NCI-H1694 (cell line): ENCODE measurements at regions not wholly inside any gene's neighbourhood (a gene's known extent, or its start where the extent isn't known, plus 50 kb on each side); places are given as distances from the start of the nearest gene placed in this dataset.

Experiments used
- DNase-seq: peaks from one replicate; lab custom pipeline; 2025; lab: John Stamatoyannopoulos, UW

DNA sequence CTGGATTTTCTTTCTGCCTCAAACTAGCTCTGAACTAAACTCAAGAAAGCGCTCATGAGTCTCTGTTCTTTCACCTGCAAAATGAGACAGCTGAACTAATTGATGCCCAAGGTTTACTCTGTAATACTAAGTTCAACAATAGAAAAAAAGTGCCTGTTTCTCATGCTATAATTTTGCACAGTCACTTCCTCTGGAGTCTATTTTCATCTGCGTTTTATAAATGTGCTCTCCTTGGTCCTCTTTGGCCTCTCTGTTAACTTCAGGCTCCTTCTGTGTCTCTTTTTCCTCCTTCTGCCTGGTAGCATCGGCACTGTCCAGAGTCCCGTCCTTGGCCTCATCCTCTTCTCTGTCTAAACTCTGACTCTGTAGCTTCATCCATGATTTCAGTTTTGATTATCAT, 311.9 kb upstream of the TLE4 start:
- DNase-seq, result no peak

DNA sequence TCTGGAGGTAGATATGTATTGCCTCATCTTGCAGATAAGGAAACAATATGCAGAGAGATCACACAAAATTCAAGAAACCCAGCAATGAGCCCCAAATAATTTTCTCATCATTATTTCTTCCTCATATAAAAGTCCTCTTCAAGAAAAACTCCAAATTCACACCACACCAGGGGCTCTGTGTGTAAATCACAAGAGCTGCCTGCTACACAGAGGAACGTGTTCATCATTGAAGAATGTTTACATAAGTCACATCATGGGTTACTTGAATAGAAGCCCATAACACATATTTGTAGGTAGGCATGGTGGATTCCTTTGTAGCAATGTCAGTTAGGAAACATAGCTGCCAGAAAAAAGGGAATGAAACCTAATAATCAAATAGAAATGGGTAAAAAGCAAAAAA, 308.1 kb upstream of the TLE4 start:
- DNase-seq, result no peak

DNA sequence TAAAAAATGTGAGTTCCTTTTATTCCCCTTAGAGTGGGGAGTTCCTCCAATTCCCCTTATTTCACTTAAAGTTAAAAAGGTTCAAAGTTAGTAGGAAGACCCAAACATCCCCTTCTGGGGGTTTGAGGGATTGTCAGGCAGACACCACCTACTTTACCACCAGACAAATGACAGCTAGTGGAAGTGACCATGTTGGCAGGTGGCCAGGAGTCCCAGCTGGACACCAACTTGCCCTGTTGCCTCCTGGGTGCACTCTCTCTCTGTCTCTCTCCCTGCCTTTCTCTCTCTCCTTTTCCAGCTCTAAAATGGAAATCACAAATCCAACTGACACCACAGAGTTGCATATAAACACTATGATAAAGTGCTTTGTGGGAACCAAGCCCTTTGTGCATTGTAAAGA, 307.7 kb upstream of the TLE4 start:
- DNase-seq, result no peak

DNA sequence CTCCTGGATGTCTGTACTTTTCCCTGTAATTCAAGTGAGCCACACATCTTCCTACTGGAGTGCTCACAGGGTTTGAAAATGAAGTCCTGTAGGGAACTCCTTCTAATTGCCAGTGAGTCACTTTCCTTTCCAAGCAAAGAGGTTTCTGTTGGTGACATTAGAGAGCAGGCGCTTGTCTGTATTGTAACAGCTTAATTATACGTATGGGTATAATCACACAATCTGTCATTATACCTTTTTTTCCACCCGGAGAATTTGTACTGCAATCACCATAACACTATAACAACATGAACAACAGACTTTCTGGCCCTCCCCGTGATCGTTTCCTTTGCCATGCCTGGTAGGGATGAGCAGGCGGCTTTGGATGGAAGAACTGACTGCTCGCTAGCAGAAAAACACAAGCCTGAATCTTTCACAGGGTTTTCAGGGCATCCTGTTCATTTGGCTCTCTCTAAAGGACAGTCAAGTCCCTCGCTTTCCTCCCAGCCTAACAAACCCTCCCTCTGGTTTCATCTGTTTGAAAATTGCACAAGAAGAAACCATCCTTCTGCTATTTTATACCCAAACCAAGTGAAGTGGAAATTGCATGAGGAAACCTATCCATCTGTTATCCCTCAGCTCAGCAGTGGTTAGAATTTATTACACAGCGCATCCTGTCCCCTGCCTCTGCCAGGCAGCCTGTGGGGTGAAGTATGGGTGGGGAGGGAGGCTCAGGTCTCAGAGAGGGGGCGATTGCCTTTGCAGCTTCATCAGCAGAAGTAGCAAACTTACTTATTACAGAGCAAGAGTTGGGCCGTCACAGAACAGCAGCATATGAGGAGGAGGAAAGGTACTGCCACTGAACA, 307.0 kb upstream of the TLE4 start:
- peak; percentile 79 for DNase-seq

DNA sequence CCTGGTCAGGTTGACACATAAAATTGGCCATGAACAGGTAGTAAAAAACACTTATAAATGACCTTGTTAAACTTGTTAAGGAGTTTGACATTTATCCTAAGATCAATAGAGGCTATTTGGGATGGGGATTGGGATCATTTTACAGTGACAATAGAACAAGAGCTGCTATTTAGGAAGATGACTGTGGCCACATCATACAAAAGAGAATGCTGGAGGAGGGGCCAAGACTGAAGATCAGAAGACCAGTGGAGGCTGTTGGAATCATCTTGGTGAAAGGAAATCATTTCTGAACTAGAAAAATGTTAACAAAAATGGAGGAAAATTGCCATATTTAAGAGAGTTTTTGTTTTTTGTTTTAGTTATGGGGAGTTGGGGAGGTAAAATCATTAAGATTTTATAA, 304.8 kb upstream of the TLE4 start:
- DNase-seq, result no peak

DNA sequence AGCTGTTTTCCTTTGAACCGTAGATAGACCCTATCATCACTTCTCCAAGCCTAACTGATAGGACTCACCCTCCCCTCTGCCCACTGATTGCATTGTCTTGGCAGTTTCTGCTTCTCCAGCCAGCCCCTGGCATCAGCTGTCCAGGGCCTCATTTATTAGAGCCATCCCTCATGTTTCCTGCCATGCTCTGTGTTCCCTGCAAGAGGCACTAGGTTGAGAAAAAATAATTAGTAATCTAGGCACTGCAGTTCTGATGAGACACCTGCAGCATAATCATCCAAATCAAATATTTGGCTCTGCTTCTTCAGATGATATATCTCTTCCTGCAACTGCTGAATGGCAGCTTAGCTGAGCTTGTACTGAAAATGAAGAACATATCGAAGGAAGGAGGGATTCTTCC, 303.0 kb upstream of the TLE4 start:
- DNase-seq, result no peak

DNA sequence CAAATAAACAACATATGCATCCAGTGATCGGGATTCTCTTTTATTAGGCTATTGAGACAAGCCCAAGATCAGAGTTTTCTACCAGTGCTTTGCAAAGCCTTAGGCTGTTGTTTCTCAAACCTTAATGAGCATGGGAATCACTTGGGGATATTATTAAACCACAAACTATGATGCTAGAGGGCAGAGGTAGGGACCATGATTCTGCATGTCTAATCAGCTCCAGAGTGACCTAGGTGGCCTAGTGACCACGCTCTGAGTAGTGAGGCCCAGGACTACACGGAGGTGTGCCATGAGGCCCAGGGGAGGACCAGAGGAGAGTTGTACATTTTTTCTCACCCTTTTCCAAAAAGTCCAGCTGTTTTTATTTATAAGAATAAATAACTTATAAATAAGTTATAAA, 298.5 kb upstream of the TLE4 start:
- DNase-seq, result no peak

DNA sequence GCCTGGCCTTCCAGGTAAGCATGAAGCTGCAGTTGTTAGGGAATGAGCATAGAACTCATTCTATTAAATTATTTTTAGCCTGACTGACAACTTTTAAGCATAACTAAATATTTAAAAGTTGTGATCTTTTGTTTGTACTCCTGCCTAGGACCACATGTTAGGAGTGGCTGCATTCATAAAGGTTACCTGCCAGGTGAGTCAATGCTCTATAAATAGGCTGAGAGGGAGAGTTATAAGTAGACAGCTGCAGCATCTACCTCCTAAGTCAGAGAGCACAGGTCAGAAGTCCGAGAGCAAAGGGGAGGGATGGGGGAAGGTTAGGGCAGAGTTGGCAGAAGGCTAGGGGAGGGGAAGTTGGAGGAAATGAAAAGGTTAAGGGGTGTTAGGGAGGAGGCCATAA, 292.4 kb upstream of the TLE4 start:
- DNase-seq, result no peak

DNA sequence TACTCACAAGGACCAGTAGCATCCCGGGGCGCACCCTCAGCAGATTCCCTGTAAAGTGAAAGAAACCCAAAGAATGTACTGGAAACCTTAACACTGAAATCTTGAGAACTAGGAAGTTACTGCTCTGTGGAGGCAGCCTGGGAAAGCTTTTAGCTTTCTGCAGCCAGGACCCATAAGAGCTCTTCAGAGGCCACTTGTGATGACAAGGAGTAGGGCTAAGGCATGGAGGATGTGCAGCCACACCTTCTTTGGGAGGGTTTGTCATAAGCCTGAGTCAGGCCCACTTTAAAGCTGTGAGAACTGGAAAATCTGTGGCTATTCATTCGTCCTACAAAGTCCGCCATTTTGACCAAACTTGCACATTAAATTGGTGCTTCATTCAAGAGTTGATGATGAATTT, 291.1 kb upstream of the TLE4 start:
- no peak for DNase-seq

DNA sequence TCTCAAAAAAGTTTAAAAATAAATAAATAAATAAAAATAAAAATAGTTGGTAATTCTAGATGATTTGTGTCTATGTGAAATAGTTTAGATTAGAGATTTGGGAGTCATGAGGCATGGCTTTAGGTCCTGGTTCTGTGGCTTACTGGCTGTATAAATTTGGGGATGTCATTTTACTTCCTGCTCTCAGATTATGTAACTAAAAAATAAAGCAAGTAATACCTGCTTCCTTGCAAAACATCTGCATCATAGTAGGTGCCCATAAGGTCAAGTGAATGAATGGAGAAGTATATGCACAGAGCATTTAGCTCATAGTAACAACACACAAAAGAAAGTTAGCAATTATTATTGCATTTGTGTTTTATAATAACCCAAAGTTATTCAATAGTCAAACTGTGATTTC, 287.7 kb upstream of the TLE4 start:
- no peak for DNase-seq

DNA sequence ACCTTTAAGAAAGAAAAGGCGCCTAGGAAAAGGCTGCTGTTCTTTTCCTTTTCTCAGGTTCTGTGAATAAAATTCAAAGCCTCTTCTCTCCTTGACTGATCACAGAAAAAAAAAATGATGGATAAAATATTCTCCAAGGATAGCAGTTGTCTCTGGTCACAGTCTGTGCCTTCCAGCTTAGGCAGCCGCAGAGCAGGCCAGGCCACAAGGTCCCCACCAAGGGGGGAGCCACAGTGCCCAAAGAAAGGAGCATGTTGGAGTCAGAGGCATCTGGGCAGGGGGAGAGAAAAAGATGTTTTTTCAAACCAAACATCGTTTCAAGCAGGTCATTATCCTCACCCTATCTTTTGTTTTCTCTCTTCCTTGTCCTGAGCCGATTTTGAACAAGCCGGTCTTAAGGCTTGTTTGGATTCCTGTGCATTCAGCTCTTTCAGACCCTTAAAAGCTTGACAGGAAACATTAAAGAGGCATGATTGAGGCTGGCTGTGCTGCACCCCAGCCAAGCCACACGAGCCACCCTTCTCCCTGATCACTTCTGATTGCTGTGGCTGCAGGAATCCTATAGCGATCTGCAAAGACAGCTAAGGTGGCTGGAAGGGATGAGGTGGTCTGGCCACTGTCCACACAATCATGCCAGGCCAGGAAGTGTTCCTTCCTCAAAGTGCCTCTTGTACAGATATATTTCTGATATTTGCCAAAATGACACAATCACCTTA, 284.6 kb upstream of the TLE4 start:
- no peak for DNase-seq

DNA sequence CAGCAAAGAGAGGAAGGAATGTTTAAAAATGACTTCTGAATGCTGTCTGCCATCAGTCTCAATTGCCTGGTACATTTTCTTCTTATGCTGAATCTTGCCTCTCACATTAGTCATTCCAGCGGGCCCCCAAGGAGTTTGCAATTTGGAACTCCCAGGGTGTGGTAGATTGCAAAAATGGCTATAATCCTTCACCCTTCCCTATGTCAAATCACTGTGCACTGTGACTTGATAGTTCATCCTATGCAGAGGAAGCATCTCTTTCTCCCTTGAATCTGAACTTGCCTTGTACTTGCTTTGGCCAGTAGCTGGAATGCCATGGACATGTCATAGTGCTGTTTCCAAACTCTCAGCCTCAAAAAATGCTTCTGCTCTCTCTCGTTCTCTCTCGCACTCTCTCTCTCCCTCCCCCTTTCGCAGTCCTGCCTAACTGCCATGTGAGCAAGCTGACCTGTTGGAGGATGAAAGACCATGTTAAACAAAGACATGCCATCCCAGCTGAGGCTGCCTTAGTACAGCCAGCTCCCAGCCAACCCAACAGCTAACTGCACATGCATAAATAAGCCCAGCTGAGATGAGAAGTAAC, 284.0 kb upstream of the TLE4 start:
- DNase-seq, result no peak

DNA sequence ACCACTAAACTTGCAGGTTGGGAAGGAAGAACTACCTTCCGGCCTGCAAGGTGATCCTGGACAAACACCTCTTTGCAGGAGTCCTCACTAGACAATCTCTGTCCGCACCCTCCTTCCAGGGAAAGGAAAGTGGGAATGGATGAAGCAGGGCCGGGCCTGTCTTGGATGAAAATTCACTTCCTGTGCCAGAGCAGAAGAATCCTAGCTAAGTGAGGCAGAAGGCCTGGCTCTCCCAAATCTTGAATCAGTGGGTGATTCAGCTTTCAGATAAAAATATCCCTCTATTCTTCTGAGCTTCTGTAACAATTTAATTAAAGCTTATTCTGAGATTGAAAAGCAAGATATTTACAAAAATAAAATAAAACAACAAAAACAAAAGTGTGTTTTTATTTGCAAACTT, 281.9 kb upstream of the TLE4 start:
- no peak for DNase-seq

DNA sequence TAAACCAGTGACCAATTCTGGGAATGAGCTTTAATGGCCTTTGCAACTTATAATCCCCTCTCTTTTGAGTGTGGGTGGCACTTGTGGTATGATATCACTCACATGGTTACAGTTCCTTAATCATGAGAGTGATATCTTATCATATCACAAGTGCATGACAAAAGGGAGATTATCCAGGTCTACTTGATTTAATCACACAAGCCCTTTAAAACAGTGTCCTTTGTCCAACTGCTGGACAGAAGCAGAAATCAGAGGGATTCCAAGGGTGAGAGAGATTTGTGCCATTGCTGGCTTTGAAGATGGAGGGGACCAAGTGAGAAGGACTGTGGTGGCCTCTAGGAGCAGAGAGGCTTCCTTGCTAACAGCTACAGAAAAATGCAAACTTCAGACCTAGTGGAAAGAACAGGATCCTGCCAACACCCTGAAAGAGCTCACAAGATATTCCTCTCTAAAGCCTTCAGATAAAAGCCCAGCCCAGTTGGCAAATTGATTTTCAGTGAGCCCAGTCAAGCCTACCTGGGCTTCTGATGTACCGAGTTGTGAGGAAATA, 279.0 kb upstream of the TLE4 start:
- no peak for DNase-seq

DNA sequence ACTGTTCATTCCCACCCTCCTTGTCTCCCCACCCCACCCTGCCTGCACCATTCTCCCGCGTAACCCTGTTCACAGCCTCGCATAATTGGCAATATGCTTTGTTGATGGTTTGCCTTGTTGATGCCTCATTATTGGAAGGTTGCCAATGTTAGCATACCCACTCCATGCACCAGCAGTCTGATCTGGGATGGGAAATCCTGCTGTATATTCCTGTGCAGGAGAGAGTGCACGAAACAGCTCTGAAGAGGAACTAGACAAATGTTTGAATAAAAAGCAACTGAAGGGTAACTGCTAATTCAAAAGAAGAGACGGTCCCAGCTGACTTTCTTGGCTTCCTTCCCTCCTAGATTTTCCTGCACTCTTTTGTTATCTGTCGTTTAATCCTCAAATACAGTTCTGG, 271.7 kb upstream of the TLE4 start:
- DNase-seq, result peak; percentile 65

DNA sequence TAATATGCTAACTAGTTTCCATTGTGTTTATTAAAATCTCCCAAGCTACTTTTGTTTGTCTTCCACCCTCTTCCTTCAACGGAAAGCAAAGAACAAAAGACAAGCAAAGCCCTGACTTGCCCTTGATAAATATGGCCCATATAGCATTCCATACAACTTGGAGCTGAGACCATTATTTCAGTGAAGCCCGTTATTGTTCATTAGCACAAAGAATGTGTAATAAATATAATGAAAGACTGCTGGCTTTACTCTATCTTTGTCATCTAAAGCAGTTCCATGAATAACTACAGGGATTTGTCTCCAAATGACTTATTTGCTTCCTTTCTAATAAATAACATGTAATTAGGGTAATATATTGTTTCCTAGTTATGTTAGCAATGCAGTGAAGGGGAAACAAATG, 270.7 kb upstream of the TLE4 start:
- no peak for DNase-seq

DNA sequence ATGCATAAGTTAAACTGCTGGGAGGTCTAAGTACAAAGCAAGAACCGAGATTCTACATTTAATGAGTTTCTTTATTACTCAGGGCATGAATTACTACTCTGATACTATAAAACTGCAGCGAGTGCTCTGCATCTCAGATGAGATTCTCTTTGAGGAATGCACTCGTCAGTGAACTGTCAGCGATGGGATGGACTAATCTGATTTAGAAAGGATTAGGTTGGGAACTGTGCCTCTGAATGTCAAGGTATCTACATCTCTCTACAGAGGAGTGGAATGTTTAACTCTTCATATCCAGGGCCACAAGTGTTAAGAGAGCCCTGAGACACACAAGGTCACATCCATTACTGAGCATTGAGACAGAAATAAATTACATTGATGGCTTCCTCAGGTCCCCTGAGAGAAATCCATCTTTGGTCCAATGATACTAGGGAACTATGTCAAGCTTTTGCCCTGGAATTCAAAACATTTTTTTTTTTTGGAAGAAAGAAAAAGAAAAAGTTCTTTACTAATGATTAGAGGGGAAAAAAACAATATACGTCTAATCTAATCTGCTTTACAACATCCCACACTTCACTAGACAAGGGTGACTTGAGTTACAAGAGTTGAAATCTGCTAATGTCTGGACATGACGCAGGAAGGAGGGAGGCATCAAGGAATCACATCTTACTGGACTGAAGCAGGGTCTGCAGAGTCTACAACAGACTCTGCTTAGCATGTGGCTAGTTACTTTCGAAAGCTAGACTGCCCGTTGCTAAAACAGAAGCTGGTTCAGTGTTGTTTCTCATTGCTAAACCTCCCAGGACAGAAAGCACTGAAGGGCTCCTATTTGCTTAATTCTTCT, 270.0 kb upstream of the TLE4 start:
- DNase-seq, result no peak

DNA sequence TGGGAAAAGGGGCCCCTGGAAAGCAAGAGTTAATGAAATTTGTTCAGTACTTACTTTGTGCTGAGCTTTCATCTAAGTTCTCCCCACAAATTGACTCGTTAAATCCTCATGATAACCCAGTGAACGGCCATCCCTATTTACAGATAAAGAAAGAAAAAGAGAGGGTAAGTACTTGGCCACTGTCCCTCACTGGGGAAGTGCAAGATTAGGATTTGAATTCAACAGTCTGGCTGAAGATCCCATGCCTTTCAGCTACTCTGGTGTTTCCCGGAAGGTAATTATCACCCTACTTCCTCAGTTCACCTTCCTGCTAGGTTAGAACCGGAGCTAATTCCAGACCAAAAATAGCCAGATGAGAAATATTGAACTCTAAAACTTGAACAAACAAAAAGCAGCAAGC, 269.2 kb upstream of the TLE4 start:
- no peak for DNase-seq

DNA sequence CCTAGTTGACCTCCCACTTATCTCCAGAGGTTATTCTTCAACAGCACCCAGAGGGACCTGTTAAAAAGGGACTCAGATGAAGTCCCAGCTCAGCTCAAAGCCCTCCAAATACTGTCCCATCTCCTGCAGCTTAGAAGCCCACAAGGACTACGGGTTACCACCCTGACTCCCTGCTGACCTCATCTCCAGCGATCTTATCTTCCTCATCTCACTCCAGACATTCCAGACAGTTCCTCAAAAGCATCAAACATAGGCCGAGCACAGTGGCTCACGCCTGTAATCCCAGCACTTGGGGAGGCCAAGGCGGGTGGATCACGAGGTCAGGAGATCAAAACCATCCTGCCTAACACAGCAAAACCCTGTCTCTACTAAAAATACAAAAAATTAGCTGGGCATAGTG, 263.8 kb upstream of the TLE4 start:
- DNase-seq, result no peak

DNA sequence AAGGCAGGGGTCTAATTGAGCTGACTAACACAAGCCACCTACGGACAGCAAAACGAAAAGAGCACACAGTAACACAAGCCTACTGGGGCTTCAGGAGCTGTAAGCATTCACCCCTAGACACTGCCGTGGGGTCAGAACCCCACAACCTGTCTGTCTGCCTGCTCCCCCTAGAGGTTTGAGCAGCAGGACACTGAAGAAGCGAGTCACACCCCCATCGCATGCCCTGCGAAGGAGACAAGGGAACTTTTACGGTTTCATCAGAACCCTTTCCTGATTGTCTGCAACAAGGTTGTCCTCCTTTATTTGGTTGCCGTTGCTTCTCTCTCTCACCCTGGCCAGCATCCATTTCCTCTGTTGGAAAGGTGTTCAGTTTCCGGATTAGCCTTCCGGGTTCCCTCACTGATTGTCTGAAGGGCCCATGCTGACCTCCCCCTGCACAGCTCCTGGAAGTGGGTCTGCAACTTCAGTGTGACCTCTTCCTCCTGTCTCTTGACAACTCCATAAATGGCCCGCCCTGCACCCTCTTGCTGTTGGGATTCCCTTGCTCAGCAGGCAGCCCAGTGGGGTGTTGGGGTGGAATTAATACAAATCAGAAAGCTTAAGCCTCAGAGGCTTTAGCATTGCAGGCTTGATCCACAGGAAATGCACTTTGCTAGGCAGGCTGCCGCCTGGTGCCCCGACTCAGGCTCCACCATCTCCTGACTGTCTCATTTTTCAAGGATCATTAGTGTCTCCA, 258.9 kb upstream of the TLE4 start:
- no peak for DNase-seq

DNA sequence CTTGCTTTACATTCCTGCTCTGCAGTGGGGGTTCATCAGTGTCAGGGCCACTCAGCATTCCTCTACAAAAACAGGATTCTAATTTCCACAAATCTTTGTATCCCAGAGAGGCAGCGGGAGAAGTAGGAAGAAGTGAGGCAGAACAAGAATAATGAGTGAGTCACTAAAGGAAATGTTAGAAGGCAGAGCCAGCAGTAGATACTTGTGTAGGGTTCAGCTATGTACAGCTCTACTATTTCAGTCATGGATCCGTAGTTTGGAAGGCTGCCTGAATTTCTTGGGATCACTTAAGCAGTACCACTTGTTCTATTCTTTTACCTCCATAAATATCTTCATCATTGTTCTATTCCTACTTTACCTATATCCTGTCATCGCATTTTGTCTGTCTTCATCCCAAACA, 246.3 kb upstream of the TLE4 start:
- DNase-seq, result no peak

DNA sequence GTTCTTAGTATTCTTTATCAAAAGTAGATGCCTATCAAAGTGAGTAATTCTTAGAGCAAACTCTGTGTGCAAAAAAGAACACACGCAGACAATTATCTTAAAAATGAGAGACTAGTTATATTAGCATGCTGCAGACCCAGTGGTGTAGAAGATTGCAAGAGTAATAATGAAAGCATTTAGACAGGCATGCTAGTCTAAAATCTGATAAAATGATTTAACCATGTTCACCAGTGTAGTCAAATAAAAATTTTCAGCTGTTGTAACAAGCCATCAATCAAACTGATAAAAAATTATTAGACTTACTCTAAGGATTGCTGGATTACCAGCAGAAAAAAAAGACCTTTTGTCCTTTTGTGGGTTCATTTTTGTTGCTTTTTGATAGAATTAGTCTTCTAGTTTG, 241.9 kb upstream of the TLE4 start:
- no peak for DNase-seq
